Stimulated activated naive CD8-positive, alpha-beta T cell treated with anti-CD3 and anti-CD28 coated beads, Interleukin-15, Interleukin-2, amounts not matched to agents 100 ng/mL and 50 ng/mL, for 24 hours (primary cell): ENCODE measurements at regions not wholly inside any gene's neighbourhood (a gene's known extent, or its start where the extent isn't known, plus 50 kb on each side); places are given as distances from the start of the nearest gene placed in this dataset.
"Not testable (repeated sequence)": the region's sequence is repeated elsewhere in the genome, so short reads cannot be mapped to it uniquely, and the experiment has no call there.

Source experiments
- H3K27ac Mint-ChIP-seq: one replicate; pipeline ENCODE4 v1.8.0; 2021; ENCODE audit warnings: mild to moderate bottlenecking, mixed read lengths
- H3K27me3 Mint-ChIP-seq: one replicate; pipeline ENCODE4 v1.8.0; 2021; ENCODE audit warnings: mixed read lengths
- H3K36me3 Mint-ChIP-seq: one replicate; pipeline ENCODE4 v1.8.0; 2021; ENCODE audit warnings: low read depth, mixed read lengths
- H3K4me1 Mint-ChIP-seq: one replicate; pipeline ENCODE4 v1.8.0; 2021; ENCODE audit warnings: low read depth, mixed read lengths
- H3K4me3 Mint-ChIP-seq: one replicate; pipeline ENCODE4 v1.8.0; 2021; ENCODE audit warnings: mild to moderate bottlenecking, mixed read lengths
- H3K9me3 Mint-ChIP-seq: one replicate; pipeline ENCODE4 v1.8.0; 2021; ENCODE audit warnings: mixed read lengths

GRCh38 chr16:29172098-29172724 lies 187.4 kb downstream of the LAT start:
- not testable (repeated sequence) for H3K27me3 Mint-ChIP-seq, H3K4me1 Mint-ChIP-seq, H3K27ac Mint-ChIP-seq, H3K4me3 Mint-ChIP-seq, H3K9me3 Mint-ChIP-seq
- peaks cover 14% of the 10 kb centered on the region for H3K36me3 Mint-ChIP-seq

GRCh38 chr16:29171296-29171695 lies 186.4 kb downstream of the LAT start:
- not testable (repeated sequence) for H3K27ac Mint-ChIP-seq, H3K9me3 Mint-ChIP-seq, H3K27me3 Mint-ChIP-seq, H3K4me3 Mint-ChIP-seq, H3K4me1 Mint-ChIP-seq
- peaks cover 14% of the 10 kb centered on the region for H3K36me3 Mint-ChIP-seq

- not testable (repeated sequence) for H3K4me3 Mint-ChIP-seq, H3K9me3 Mint-ChIP-seq, H3K27ac Mint-ChIP-seq, H3K27me3 Mint-ChIP-seq, H3K4me1 Mint-ChIP-seq
- H3K36me3 Mint-ChIP-seq: peaks cover 14% of the 10 kb centered on the region
These were observed 185.7 kb downstream of the LAT start for GRCh38 chr16:29170393-29171119.

- H3K4me3 Mint-ChIP-seq, H3K27me3 Mint-ChIP-seq, H3K27ac Mint-ChIP-seq, H3K4me1 Mint-ChIP-seq, H3K9me3 Mint-ChIP-seq: not testable (repeated sequence)
- H3K36me3 Mint-ChIP-seq: peaks cover 14% of the 10 kb centered on the region
These were observed 184.6 kb downstream of the LAT start for GRCh38 chr16:29169295-29169994.

GRCh38 chr16:29168515-29169259 lies 183.8 kb downstream of the LAT start:
- not testable (repeated sequence) for H3K4me3 Mint-ChIP-seq, H3K27ac Mint-ChIP-seq, H3K4me1 Mint-ChIP-seq, H3K9me3 Mint-ChIP-seq, H3K27me3 Mint-ChIP-seq
- H3K36me3 Mint-ChIP-seq: peaks cover 14% of the 10 kb centered on the region

GRCh38 chr16:29164442-29165089 lies 179.7 kb downstream of the LAT start:
- not testable (repeated sequence) for H3K27ac Mint-ChIP-seq, H3K36me3 Mint-ChIP-seq, H3K4me1 Mint-ChIP-seq, H3K4me3 Mint-ChIP-seq, H3K27me3 Mint-ChIP-seq, H3K9me3 Mint-ChIP-seq

GRCh38 chr16:29160171-29160570 lies 175.3 kb downstream of the LAT start:
- not testable (repeated sequence) for H3K4me3 Mint-ChIP-seq, H3K27me3 Mint-ChIP-seq, H3K9me3 Mint-ChIP-seq, H3K27ac Mint-ChIP-seq
- peaks cover 14% of the 10 kb centered on the region for H3K36me3 Mint-ChIP-seq
- H3K4me1 Mint-ChIP-seq: peaks cover 19% of the 10 kb centered on the region

GRCh38 chr16:29159603-29160002 lies 174.8 kb downstream of the LAT start:
- Mint-ChIP-seq H3K36me3 (peaks cover 14% of the 10 kb centered on the region), H3K4me1 (peaks cover 22% of the 10 kb centered on the region)
- H3K4me3 Mint-ChIP-seq, H3K27me3 Mint-ChIP-seq, H3K27ac Mint-ChIP-seq, H3K9me3 Mint-ChIP-seq: not testable (repeated sequence)

- H3K4me1 Mint-ChIP-seq: peaks cover 26% of the 10 kb centered on the region
- no peak overlapping the region for H3K27ac Mint-ChIP-seq
- peaks cover 14% of the 10 kb centered on the region for H3K36me3 Mint-ChIP-seq
- no peaks in the 10 kb centered on the region for H3K9me3 Mint-ChIP-seq
- no peak overlapping the region for H3K4me3 Mint-ChIP-seq
- no peaks in the 10 kb centered on the region for H3K27me3 Mint-ChIP-seq
These were observed 173.9 kb downstream of the LAT start for GRCh38 chr16:29158785-29159184.

GRCh38 chr16:29158031-29158784 lies 173.4 kb downstream of the LAT start:
- peaks cover 28% of the 10 kb centered on the region for H3K4me1 Mint-ChIP-seq
- peaks cover 14% of the 10 kb centered on the region for H3K36me3 Mint-ChIP-seq
- H3K27ac Mint-ChIP-seq, H3K27me3 Mint-ChIP-seq, H3K4me3 Mint-ChIP-seq, H3K9me3 Mint-ChIP-seq: not testable (repeated sequence)

GRCh38 chr16:29157051-29157923 lies 172.4 kb downstream of the LAT start:
- not testable (repeated sequence) for H3K4me3 Mint-ChIP-seq, H3K27me3 Mint-ChIP-seq, H3K27ac Mint-ChIP-seq

GRCh38 chr16:29156511-29156910 lies 171.7 kb downstream of the LAT start:
- Mint-ChIP-seq H3K27me3 (no peaks in the 10 kb centered on the region), H3K9me3 (no peaks in the 10 kb centered on the region), H3K4me1 (peaks cover 33% of the 10 kb centered on the region), H3K27ac (no peak overlapping the region), H3K4me3 (no peak overlapping the region), H3K36me3 (peaks cover 14% of the 10 kb centered on the region)

More at GRCh38 chr16:29157051-29157923, 172.4 kb downstream of the LAT start:
- H3K9me3 Mint-ChIP-seq: not testable (repeated sequence)
- Mint-ChIP-seq H3K36me3 (peaks cover 14% of the 10 kb centered on the region), H3K4me1 (peaks cover 33% of the 10 kb centered on the region)

- not testable (repeated sequence) for H3K27me3 Mint-ChIP-seq, H3K9me3 Mint-ChIP-seq, H3K27ac Mint-ChIP-seq, H3K4me3 Mint-ChIP-seq
- peaks cover 14% of the 10 kb centered on the region for H3K36me3 Mint-ChIP-seq
- H3K4me1 Mint-ChIP-seq: peaks cover 33% of the 10 kb centered on the region
These were observed 171.0 kb downstream of the LAT start for GRCh38 chr16:29155866-29156200.
